ENCODE measurements at regions not wholly inside any gene's neighbourhood (a gene's known extent, or its start where the extent isn't known, plus 50 kb on each side); places are given as distances from the start of the nearest gene placed in this dataset.

DNA sequence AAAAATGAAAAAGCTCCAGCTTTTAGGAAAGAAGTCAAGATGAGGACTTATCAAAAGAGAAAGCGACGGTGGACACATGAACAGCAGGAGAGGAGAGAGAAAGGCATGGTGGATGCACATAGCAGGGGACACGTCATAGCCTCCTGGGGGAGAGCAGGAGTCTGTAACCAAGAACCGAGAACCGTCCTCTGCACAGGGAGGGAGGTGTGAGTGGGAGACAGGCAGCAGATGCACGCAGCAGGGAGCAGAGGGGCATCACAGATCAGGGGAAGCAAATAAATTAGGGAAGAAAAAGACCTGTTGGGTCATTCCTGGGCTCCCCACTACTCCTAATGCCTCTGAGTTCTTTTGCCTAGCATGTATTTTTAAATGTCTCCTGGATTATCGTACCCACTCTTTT, 138.1 kb upstream of the RMST start:
- DNase-seq (ENCODE audit: low read depth in 2 of 2), result no peak

DNA sequence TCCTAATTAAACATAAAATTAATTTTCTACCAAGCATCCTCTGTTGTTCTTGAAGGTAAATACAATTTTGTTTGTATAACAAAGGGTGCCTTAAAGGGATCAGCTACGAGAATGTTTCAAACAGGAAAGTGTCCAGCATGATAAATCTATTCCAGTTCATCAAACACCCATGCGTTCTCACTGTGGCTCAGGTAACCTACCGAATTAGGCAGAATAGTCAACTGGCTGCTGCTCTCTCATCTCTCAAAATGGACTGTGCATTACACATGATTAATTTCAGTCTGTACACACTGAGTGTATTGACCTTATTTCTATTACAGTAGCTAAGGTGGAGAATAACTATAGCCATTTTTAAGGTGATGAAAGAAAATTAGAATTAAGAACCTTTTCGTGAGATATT, 127.5 kb upstream of the RMST start:
- DNase-seq (ENCODE audit: low read depth in 2 of 2), result no peak

DNA sequence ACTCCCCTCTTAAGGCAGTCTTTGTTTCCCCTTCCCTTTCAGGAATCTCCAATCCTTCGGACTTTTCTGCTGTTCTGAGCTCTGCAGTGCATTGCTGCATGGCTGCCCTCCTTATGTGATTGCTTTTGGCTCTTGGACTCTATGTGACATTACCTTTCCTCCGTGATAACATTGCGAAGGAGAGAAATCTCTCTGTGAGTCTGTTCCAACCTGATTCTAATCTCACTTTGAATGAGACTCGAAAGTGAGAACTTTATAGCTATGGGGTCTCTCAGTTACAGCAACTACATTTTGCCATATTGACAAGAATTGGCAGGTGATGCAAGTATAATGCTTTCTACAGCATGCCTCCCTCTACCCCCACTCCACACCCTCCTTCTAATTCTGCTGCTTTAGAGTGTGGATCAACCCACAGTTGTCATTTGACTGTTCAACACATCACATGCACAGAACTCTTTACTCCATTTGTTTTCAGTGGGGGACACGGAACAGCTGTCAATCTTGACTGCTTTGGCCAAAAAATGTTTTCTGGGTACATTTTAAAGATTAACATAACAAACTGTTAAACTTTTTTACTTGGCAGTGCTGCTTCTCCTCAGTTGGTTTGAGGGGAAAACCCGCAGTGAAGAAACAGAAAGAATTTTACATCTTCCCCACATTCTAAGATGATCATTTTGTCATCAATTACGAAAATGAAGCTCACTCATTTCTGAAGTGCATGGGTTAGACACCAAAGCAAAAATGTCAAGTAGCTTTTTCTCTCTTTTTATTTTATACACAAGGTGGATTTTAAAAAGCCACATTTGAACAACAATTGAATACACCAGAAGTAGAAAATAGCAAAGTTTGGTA, 125.5 kb upstream of the RMST start:
- no peak for DNase-seq (ENCODE audit: low read depth in 2 of 2)

DNA sequence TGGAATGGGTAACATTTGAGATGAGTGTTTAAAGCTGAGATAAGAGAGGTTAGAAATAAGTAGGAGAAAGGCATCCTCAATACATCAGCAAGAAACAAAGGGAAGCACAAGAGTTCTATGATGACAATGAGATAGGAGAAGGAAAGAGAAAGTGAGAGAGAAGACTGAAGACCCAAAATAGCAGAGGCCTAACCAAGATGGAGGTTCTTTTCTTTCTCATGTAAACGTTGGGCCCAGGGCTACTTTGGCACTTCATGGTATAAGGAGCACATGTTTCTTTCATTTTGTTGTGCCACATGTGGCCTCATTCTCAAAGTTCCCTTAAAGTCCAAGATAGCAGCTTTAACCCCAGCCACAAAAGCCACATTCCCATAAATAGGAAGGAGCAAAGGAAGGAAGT, 120.5 kb upstream of the RMST start:
- no peak for DNase-seq (ENCODE audit: low read depth in 2 of 2)

DNA sequence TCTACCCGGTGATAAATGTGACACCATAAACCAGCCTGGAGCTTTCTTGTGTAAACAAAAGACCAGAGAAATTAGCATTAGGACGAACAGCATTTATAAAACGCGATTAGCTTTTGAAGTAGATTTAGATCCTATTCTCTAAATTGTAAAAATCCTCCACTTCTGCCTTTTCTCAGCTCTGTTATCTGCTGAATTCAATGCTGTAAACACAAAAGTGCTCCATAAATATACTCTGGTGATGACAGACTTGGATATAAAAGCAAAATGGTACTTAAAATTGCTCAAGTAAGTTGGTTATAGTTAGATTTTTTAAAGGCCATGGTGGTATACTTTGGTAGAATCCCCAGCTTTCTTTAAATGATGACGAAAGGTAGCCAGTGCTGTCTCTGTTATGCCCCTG, 114.6 kb upstream of the RMST start:
- no peak for DNase-seq (ENCODE audit: low read depth in 2 of 2)

DNA sequence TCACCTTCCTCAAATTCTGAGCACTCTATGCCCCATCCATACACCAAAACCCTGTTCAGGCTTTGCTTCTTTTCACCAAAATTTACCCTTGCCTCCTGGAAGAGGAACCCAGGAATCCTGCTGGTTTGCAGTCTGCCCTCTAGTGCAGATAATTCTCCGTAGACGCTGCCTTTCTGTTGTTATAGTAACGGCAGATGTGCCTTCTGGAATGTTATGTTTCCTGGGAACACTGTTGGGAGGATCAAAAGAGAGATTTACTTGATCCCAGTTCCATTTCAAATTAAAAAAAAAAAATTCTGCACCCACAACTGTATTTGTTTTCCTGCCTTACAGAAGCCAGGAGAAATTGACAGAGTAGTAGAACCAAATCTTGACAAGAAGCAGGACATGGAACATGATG, 104.2 kb upstream of the RMST start:
- DNase-seq (ENCODE audit: low read depth in 2 of 2), result no peak

DNA sequence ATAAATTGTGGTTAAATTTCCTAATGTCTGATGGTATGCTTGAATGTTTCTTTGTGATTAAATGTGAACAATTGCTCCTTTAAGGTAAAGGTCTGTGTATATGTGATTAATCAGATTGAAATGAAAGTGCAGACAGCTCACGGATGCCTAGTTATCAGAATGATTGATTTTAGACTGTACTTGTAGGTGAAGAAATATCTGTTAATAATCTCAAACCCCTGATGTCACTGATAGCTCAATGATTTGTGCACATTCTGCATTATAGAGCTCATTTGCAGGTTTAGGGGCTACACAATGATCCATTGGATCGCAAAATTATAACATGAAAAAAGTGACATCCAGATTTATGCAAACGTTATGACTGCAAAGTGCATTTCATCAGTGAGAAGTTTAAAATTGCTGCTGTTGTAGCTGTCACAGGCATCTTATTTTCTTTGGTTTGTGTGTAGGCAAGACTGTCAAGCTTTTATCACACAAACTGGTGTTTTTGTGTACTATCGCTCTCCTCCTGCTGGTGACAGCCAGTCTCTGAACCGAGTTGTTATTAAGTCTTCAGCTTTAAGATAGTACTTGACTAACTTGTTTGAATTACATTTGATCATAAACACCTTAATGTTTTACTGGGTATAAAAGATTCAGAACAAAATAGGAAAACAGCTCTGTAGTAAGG, 103.4 kb upstream of the RMST start:
- DNase-seq (ENCODE audit: low read depth in 2 of 2), result no peak

DNA sequence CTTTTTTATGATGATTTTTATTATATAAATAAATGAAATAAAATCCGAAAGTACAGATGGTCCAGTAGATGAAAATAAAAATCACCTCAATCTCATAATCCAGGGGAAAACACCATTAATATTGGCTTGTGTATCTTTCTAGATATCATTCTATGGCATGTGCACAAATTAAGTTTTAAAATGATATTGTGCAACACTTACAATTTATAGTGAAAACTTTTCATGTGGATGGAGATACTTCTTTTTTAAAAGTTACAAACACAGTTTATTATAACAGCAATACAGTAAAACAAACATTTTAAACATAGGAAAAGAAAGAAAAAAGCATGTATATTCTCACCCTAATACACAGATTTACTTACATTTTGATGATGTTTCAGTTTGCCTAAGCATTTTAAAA, 98.9 kb upstream of the RMST start:
- DNase-seq (ENCODE audit: low read depth in 2 of 2), result no peak

DNA sequence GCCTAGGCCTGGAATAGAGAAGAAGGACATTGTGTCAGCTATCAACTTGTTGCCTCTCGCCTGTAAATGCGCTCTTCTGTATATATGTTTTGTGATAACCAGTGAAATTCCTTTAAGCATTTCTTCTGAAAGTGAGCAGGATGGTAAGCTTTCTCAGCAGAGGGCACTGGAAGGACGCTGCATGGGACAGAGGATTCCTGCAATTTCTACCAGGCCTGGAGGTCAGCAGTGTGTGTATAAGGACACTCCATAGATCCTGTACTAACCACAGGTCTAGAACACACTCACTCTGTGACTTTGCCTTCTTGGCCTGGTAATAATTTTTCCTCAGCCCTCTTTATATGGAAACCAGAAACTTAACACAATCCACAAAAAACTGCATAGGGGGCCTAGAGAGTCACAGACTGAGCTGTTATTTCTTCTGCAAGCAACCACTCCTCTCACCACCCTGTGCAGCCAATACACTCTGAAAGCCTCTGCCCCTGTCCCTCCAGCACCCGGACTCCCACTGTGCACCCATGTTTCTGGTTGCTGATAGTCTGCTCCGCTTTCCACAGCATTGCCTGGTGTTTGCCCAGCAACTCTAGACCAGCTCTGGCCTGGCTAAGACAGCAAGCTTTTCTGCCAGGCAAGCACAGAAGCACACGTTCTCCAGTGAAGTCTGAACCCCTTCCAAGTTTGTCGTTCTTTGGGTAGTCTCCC, 94.0 kb upstream of the RMST start:
- no peak for DNase-seq (ENCODE audit: low read depth in 2 of 2)

DNA sequence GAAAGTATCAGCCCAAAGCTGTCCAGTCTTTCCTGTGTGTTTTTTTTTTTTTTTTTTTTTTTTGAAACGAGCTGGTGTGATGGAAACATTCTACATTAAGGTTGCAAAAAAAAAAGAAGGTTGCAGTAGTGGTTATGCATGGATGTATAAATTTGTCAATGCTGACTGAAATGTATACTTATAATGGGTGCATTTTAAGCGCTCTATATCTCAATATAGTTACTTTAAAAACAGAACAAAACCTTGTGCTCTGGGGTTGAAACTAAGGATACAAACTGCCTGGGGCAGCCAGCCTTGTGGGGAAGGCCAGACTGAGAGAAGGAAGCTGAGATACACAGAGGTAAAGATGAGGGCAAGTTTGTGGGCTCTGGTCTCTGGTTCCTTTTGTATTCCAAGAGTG, 87.3 kb upstream of the RMST start:
- DNase-seq (ENCODE audit: low read depth in 2 of 2), result no peak

DNA sequence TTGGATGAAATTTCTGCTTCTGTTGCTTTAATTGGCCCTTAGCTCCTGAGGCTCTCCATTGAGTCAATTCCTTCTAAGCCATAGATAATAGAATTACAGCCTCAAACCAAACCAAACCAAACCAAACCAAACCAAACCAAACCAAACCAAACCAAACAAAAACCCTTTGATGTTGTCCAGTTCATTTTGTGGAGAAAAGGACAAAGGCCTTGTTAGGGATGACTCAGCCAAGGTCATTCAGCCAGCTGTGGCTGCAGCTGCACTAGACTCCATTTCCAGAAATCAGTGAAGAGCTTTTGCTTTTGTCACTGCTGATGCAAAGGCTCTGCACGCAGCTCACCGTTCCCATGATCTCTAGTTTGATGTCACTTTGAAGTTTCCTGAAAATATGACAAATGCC, 82.2 kb upstream of the RMST start:
- no peak for DNase-seq (ENCODE audit: low read depth in 2 of 2)

DNA sequence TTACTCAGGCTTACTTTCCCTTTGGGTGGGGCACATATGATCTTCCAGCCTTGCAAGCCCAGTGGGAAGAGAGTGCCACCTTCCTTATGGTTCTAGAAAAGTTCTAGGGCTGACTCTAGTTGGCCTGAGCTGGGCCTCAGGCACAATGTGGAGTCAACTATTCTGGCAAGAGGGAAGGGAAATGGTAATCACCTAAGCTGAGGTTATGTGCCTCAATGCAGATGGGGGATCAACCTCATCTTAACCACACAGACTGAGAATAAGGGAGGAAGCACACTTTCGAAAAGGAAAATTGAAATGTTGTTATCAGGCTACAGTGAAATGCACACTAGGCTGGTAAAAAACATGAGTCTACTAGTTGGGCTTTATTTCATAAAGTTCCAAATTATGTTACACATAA, 77.5 kb upstream of the RMST start:
- no peak for DNase-seq (ENCODE audit: low read depth in 2 of 2)

DNA sequence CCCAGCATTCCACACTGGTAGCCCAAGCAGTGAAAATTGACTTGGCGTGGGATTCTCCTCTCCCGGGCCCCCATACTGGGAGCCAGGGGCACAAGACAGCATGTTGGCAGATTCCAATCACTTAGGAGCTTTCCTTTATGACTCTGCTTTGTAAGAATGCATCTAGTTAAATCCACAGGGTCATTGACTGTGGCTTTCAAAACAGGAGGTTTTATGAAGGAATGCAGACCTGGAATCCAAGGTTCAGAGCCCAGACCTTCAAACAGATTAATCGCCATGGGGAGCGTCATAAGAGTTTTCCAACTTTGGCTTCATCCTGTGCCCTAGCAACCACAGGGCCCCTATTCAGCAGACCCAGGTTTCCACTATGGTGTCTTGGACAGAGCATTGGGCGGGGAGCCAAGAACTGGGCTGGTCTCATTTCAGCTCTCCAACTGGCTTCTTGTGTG, 76.4 kb upstream of the RMST start:
- DNase-seq (ENCODE audit: low read depth in 2 of 2), result no peak

DNA sequence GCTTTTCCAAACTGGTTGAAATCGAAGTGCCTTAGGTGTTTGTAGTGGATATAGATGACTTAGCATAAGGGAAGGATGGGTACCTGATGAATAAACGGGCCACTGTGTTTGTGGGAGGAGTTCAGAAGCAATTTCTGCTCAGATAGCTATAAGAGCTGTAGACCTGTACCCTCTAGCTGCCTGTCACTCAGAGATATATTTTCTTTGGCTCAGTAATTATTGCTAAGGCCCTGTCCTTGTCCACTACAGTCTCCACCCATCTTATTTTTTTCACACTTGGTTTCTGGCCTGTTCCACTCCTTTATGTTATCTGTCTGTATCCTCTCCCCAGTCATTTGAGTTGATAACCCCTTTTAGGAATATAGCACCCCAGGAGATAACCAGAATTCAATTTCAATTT, 74.8 kb upstream of the RMST start:
- no peak for DNase-seq (ENCODE audit: low read depth in 2 of 2)

DNA sequence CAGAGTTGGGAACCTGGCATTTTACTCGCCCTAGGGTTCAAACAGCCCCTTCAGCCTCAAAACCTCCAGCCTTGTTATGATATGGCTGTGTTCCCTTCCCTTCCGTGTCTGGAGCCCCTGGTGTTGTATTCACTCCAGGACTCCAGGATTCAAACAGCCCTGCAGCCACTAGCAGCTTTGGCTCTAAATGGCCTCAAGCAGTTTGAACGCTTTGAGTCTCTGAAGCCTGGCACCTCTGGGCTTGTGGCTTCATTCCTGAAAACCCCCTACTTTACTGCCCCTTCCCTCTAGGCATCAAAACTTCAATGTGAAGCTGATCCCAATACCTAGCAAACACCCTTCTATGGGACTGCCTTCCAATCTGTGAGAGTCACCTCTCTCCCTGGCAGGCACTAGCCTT, 67.9 kb upstream of the RMST start:
- DNase-seq (ENCODE audit: low read depth in 2 of 2), result no peak

DNA sequence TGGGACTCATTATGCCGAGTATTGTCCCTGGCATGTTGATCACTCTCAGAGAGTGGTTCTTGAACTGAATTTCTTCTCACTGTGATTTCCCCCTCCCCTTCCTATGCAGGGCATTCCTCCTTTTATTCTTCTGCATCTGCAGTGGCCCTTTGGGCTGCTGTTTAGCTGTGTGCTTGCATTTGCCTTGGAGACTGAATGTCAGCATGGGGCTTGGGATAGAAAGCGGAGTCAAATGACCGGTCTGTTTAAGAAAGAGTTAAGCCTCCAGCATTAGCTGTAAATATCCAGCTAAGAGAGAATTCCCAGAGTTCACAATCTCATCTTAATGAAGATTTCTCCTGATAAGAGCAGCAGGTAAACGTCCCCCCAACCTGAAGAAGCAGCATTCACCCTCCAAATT, 65.6 kb upstream of the RMST start:
- no peak for DNase-seq (ENCODE audit: low read depth in 2 of 2)

DNA sequence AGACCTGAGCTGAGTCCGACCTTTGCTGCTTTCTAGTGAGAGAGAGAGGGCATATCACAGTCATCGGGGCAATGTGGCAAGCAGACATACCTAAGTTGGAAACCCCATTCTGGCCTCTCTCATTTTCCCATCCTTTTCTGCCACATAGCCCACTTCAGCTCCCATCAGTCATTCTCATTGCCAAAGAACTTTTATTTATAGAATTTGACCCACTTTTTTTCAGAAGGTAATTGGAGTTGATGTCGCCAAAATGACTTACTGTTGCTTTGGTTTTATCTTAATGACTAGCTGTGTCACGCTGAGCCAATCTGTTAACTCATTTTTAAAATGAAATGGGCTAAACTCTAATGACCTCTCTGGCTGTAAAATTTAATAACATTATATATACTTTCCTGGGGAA, 63.9 kb upstream of the RMST start:
- DNase-seq (ENCODE audit: low read depth in 2 of 2), result no peak

DNA sequence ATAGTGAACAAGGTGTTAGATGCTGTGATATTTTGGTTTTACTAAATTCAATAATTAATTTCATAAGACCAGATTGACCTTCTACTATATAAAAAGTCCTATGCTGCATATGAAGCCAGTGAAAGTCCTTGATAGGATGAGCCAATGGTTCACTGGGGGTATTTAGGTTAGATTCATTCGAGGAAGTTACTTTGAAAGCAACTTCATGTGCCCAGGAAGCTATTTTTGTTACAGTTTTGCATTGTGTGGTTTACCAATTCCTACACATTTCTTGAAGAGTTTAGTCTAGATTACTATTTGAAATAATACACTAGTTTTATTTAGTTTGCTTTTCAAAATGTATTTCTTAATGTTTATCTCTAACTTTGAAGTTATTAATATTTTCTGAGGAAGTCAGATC, 58.5 kb upstream of the RMST start:
- no peak for DNase-seq (ENCODE audit: low read depth in 2 of 2)

DNA sequence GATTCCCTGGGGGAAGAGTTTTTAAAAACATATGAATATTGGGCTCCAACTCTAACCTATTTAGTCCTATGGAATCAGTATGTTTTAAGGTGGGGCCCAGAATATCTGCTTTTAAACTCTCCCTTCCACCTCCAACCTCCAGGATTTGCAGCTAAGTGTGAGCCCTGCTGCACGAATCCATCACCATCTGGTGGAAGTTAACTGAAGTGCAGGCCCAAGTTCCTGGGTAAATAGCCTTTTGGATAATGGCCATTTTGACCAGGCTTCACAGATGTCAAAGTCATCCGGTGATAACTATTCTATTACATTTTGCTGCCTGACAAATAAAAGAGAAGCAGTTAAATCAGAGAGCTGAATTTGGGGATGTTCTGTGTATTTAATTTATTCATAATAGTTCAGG, 58.1 kb upstream of the RMST start:
- no peak for DNase-seq (ENCODE audit: low read depth in 2 of 2)

DNA sequence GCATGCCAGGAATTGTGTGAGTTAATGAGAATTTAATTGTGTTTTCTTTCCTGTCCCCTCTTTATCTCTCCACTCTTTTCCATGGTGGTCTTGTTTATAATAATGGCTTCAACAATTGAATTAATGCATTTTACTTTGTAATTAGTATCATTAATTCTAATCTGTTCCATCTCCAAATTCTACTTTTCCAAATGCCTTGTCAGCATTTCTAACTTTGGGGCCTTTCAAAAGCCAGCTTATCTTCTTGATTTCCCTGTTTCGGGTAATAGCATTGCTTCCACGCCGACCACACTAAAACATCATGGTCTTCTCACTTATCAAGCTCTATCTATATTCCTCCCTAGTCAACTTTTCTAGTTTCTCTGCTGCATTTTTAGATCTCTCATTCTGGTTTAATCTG, 54.2 kb upstream of the RMST start:
- no peak for DNase-seq (ENCODE audit: low read depth in 2 of 2)

DNA sequence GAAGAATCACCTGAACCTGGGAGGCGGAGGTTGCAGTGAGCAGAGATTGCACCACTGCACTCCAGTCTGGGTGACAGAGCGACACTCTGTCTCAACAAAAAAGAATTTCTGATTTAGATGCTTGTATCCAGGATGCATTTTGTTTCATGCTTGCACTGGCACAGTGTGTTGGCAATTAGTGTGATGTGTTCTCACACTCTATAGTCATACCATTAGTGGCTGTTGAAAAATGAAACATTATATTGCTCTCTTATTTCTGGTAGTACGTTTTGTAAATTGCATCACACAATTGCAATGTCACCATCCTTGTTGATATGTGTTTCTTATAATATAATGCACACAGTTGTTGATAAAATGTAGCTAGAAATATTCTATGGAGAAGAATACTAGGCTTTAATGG, 51.3 kb upstream of the RMST start:
- no peak for DNase-seq (ENCODE audit: low read depth in 2 of 2)
